GM19395 (cell line): ENCODE measurements at regions not wholly inside any gene's neighbourhood (a gene's known extent, or its start where the extent isn't known, plus 50 kb on each side); places are given as distances from the start of the nearest gene placed in this dataset.
"Not testable (repeated sequence)": the region's sequence is repeated elsewhere in the genome, so short reads cannot be mapped to it uniquely, and the experiment has no call there.

Experiments used
- ATAC-seq: cut with Tn5 transposase; IDR thresholded peaks from one replicate; pipeline ENCODE4 v1.9.1; 2021; ENCODE audit warnings: mild to moderate bottlenecking, moderate library complexity; ENCODE audit not compliant: unreplicated experiment

DNA sequence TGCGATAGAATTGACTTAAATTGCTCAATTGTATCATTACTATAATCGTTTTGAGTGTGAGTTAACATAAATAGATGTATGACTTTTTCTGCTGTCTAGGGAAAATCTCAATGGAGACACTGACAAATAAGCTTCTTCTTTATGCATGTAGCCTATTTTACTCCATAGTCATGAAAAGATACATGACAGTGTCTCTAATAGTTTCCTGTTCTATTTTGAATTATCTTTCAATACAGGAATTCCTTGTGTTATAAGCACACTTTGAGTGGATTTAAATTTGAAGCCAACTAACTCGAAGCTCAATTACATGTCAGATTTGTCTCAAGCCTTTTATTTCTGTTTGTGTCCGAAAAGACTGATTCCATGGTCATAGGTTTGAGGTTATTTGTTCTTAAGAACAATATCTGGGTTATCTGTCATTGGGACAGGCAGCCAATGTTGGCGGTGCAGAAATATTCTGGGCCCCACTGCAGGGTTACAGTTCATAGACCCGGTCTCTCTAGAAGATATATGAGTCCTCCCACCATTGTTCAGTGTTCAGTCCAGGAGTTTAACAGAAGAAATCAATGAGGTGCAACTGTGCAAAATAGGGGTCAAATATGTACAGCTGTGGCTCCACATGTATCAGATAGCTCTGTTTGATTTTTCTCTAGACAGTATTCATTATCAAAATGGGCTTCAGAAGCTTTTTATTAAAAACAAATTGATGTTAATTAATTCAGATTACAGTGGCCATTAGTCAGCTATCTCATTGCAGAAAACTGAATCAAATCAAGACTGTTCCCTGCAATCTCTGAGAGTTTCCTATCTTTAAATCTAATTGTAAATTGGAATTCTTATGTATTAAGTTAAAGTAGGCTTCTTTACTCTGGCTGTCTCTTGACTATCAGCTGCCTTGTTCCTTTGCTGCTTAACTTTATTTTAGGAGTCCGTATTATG is 1238.8 kb downstream of the NXPH1 start:
- no peak for ATAC-seq

DNA sequence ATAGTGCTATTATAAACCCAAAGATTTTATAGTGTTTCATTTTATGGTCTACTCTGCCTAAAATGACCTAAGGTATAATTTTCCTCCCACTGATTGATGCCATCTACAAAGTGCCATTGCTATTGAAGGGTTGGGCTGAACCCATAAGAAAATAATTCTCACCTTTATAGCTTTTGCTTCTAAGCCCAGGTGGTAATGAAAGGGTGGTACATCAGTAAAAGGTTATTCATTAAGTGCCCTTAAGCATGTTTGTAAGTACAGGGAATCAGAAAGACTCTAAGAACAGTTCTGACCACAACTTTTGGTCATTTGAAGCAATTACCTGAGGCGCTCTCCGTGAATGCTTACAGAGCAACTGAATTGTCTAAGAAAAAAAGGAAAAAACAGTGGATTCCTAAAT is 1247.3 kb downstream of the NXPH1 start:
- no peak for ATAC-seq

DNA sequence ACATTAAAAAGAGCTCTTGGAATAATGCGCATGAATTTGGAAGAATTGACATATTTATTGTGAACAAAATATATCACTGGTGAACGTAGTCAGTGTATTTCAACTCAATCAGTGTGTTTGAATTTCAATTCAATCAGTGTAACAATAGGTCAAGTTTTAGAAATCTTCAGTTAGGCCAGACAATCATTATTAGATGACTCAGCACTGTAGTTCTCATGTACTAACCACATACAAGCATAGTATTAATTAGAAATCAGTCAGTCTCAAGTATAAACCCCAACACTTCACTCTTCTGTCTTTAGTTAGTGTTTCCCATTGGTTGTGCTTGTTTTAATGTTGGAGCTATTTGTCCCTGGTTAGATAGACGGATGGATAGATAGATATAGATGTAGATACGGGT is 1247.9 kb downstream of the NXPH1 start:
- no peak for ATAC-seq

DNA sequence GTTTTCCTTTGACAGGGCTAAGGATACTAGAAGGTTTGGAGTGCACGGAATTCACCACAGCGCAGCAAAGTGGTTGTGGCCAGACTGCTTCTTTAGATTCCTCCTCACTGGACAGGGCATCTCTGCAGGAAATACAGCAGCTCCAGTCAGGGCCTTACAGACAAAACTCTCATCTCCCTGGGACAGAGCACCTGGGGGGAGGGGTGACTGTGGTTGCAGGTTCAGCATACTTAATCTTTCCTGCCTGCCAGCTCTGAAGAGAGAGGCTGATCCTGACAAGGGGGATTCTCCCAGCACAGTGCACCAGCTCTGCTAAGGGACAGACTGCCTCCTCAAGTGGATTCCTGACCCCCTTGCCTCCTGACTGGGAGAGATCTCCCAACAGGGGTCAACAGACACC is 1257.9 kb downstream of the NXPH1 start:
- no peak for ATAC-seq

DNA sequence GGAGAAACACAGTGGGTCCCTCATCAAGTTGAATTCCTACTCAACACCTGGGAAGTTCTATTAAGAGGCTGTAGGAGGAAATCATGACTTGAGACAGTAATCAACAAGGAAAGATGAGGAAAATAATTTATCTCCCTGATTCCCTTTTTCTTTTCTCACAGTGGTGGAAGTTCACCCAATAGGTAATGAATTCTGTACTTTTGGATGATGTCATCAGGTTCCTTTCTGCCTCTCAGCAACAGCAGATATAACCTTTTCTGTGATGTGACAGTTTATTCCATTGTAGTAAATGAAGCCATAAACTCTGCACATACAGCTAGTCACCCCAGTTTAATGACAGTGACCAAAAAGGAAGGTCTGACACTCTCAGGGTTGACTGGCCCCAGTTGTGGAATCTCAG is 1265.0 kb downstream of the NXPH1 start:
- no peak for ATAC-seq

DNA sequence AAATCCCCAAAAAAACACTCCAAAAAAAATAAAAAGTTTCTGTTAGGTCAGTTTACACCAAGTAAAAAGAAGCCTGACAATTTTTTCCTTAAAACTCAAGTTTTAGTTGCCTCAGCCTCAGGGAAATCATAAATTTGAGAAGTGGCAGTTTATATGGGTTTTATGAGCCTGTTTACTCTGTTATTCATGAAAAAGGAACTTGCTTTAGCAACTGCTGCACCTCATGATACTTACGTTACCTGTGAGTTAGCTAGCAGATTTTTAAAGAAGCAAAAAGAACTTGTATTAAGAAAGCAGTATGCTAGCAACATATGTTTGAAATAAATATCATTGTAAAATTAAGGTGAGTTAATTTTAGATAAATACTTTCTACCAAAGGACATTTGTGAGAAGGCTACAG is 1264.5 kb upstream of the PHF14 start:
- no peak for ATAC-seq

DNA sequence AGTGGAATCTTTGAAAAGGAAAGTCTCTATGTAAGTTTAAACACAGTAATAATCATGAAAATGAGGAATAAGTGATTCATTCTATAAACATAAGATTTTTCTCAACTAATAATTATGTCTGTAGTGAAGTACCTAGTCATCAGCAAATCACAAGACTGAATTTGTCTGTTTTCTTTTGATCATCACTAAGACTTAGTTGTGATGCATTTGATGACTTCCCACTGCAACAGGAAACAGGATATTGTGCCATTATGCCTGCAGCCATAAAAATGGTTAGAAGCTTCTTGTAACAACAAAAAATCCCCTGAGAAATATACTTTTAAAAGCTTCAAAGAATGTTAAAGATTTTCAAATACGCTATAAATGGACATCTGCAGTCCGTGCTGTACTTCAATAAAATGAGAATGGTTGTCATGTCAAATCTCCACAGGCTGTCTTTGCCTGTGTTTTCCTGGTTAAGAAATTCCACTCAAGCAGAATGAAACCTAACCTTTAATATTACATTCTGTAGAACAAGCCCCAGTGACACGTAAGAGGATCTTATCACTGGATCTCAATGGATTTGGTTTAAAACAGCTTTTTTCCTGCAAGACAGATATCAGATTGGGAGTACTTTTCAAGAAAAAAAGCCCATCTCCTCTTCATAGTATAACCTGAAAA is 1262.3 kb upstream of the PHF14 start:
- ATAC-seq: no peak

DNA sequence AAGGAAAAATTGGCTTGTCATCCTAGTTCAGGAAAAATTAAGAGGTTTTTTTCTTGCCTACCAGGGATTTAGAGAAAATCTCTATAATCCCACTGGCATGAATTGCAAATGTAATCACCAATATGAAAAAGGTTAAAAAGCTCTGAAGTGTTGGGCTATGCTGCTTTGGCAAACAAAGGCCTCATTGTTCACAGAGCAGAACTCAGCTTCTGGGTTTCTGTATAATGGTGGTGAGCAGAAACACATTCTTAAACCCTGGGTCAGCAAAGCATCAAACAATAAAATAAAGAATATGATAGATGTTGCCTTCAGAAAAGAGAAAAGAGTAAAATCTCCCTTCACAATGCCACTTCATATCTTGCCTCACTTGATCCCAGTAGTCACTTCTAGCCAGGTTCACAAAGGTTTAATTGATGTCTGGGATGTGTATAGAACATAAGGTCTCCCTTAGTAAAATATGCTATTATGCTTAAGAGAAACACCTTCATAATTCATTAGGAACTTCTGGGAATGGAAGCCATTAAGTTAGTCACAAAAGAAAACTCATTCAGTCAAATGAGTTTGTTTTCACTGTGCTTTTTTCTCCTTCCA is 1255.5 kb upstream of the PHF14 start:
- ATAC-seq: no peak

DNA sequence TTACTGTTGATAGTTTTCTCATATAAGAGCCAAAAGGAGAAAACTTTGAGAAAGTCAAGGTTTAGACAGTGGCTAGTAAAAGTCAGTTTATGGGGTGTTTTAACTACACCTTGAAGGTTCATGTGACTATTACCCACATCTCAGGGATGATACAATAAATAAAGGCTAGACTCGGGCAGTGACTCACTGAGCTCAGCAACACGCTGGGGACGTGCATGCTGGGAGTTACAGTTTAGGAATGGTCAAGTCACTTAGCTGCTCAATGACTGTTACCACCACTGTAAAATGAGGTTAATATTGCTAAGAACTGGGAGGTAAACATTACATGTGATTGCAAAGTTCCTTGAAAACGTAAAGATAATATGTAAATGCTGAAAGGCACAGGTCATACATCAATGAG is 1254.4 kb upstream of the PHF14 start:
- ATAC-seq: no peak

DNA sequence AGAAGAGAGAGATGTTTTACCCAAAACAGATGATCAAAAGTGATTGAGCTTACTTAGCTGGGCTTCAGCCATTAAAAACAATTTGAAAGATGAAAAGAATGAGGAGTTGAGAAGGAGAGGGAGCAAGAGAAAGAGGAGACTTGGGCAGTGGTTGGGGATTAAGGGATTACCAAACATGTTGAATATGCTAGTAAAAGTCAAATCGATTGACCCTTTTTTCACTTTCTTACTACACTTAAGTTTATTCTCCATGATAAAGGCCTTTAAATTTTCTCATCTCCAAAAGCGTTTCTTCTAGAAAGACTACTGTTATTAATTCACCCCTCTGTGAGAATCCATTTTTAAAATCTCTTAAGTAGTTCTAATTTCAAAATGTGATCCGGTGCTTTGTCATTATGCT is 1254.0 kb upstream of the PHF14 start:
- ATAC-seq: no peak

DNA sequence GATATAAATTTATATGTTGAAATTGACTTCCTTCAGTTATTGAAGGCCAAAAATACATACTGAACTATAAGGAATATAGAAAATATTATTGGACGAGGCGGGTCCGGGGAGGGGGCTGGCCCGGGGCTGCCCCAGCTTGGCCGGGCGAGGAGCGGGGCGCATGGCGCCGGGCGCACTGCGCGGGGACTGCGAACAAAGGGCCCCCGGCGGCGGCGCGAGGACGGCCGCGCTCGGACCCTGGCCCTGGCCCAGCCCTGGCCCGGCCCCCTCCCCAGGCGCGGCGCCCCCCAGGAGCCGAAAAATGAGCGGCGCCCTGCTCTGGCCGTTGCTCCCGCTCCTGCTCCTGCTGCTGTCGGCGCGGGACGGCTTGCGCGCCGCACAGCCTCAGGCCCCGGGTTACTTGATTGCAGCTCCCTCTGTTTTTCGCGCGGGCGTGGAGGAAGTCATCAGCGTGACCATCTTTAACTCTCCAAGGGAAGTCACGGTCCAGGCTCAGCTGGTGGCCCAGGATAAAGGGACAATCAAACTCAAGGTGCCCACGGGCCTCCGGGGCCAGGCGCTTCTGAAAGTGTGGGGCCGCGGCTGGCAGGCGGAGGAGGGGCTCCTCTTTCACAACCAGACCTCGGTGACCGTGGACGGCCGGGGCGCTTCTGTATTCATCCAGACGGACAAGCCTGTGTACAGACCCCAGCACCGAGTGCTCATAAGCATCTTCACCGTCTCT is 1247.6 kb upstream of the PHF14 start:
- not testable (repeated sequence) for ATAC-seq

DNA sequence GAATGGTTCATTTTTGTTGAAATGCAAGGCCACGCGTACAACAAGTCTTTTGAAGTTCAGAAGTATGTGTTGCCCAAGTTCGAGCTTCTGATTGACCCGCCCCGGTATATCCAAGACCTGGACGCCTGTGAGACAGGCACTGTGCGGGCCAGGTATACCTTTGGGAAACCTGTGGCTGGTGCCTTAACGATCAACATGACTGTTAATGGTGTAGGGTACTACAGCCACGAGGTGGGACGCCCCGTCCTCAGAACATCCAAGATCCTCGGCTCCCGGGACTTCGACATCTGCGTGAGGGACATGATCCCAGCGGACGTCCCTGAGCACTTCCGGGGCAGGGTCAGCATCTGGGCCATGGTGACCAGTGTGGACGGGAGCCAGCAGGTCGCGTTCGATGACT is 1246.9 kb upstream of the PHF14 start:
- ATAC-seq: not testable (repeated sequence)

DNA sequence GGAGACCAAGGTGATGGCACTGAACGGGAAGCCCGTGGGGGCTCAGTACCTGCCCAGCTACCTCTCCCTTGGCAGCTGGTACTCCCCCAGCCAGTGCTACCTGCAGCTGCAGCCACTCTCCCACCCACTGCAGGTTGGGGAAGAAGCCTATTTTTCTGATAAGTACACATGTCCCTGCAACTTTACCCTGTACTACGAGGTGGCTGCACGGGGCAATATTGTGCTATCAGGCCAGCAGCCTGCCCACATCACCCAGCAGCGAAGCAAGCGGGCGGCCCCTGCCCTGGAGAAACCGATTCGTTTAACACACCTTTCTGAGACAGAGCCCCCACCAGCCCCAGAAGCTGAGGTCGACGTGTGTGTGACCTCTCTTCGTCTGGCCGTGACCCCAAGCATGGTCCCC is 1246.2 kb upstream of the PHF14 start:
- ATAC-seq: not testable (repeated sequence)

DNA sequence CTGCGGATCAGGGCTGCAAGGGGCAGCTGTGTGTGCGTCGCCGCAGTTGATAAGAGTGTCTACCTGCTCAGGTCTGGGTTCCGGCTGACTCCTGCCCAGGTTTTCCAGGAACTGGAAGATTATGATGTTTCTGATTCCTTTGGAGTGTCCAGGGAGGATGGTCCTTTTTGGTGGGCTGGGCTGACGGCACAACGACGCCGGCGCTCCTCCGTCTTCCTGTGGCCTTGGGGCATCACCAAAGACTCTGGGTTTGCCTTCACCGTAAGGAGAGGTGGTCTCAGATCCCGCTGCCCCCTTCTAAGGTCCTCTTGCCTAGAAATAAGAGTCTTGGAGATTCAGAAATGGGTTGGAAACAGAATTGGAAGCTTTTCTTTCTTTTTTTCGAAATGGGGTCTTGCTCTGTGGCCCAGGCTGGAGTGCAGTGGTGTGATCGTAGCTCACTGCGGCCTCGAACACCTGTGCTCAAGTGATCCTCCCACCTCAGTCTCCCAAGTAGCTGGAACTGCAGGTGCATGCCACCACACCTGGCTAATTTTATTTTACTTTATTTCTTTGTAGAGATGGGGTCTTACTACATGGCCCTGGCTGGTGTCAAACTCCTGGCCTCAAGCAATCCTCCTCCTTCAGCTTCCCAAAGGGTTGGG is 1245.5 kb upstream of the PHF14 start:
- ATAC-seq: not testable (repeated sequence)

DNA sequence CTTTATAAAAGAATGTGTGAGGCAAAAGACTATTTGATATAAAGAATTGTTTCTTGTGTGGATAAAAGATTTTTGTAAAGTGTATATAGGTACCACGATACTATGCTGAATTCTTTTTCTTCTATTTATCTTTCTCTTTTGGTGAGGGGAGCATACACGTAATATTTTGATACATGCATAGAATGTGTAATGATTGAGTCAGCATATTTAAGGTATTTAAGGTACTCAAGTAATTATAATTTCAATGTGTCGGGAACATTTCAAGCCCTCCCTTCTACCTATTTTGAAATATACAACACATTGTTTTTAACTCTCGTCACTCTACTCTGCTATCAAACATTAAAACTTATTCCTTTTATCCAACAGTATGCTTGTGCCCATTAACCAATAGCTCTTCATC is 1221.6 kb upstream of the PHF14 start:
- no peak for ATAC-seq

DNA sequence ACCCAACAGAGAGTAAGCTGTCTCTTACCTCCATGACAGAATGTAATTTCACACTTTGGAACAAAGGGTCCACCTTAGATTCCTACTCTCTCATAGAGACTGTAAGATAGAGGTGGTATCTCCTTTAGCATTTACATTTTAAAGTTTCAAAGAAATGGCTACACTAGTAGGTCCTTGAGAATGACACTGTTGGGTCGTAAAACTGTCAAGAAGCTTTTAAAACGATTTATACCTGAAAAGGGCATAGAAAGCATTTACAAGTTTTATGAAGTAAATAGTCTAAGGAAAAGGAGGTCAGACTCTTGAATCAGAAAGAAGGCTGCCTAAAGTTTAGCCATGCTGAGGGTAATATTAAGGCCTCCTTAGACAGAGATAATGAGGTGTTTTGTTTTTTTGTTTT is 1212.4 kb upstream of the PHF14 start:
- ATAC-seq: no peak

DNA sequence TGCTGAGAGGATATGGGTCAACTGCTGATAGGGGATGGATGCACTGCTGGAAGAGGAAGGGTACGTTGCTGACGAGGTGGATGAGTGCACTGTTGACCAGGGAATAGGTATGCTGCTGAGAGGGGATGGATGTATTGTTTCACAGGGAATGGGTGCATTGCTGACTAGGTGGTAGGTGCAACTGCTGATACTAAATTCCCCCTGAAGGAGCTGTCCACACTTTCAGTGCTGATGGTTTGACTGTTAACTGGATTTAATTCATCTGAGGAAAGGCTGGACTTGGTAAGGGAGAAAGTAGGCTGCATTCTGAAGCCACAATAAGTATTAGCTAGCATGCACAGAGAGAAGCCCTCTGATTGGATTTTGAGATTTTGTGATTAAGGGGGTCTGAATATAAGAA is 1196.8 kb upstream of the PHF14 start:
- no peak for ATAC-seq

DNA sequence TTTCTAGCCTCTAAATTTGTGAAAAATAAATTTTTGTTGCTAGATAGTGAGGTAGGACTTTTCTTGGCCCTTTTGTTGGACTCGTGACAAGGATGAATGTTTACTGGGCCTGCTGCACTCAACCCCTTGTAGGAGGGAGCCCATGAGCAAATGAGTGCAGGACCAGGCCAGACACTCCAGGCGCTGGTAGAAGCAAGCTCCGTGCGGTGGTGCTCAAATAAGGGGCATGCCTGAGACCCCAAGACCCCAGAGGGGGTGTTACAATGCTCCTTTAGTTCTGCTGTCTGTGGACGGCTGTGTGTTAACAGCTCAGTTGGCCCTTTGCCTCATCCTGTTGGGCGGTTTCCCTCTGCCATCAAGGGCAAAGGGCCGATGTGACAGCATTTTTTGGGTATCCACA is 1195.3 kb upstream of the PHF14 start:
- ATAC-seq: no peak

DNA sequence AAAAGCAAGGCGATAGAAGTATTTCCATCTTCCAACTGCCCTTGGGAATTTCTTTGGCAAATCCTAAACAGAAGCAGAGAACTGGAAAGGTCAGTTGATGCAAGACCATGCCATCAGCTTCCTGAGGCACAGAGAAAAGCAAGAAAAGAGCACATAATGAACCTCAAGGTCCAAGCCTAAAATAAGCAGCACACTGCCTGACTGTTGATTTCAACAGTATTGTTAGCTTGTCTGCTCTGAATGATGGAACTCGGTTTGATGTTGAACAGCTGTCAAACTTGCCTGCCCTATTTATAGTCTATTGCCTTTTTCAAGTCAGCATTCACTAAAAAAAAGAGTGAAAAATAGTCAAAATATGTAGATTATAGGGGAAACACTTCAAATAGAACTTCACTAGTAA is 1192.0 kb upstream of the PHF14 start:
- no peak for ATAC-seq

DNA sequence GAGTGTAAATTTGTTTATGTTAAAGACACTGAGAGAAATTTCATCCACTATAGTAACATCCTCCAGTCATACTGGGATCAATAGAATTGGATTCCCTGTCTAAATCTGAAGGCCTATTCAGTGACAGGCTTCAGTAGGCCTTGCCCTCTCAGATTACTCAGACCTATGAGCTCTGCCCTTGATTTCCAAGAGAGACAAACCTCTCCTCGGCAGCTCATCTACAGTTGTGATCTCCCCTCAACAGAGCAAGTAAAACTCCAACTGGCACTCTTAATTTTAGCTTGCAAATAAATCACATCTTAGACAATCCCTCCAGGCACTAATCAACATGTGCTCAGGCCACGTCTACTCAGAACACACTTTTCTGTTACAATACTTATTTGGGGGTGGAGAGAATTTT is 1191.4 kb upstream of the PHF14 start:
- ATAC-seq: no peak

DNA sequence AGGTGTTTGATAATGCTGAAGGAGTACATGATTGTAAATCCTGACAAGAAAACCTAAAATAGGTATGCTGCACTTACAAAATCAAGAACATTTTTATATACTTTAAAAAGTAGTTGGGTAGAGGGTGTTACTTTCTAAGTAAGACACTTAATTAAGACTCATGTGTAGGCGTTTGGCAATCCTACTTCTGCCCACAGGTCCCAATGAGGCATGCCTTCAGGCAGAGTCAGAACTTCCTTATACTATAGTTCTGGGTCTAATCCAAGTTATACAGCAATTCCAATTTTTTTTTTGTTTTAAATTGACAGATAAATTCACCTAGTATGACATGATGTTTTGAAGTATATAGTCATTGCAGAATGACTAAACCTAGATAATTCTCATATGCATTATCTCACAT is 1188.5 kb upstream of the PHF14 start:
- no peak for ATAC-seq
